Body of pancreas (tissue), 4 donors: ENCODE measurements at regions not wholly inside any gene's neighbourhood (a gene's known extent, or its start where the extent isn't known, plus 50 kb on each side); places are given as distances from the start of the nearest gene placed in this dataset.

Experiments used
- ATAC-seq: fragments of 150-250 bp; one replicate; pipeline ENCODE4 v1.9.1; 2016
- DNase-seq, 4 donors: peaks; one replicate each; pipeline ENCODE4 v3.0.0-alpha.2; 2019
- H3K27ac ChIP-seq, 4 donors: fragments of 200-600 bp; sonication (generic); 1 replicate in 3 of 4; 2 replicates in 1 of 4; pipeline versions ENCODE4 v1.5.1 to v1.6.1; 2016 to 2019; ENCODE audit warnings: mild to moderate bottlenecking in 1 of 4, mixed read lengths in 1 of 4, moderate library complexity in 1 of 4
- H3K27me3 ChIP-seq, 2 donors: fragments of 200-600 bp; sonication (generic); one replicate each; pipeline ENCODE4 v1.6.0; 2016; ENCODE audit warnings: mild to moderate bottlenecking in 1 of 2
- H3K36me3 ChIP-seq, 2 donors: fragments of 200-600 bp; sonication (generic); replicated peaks in 1 of 2; 2 replicates each; pipeline ENCODE4 v1.5.1; 2016; ENCODE audit warnings: low read depth in 2 of 2; ENCODE audit not compliant: insufficient read depth in 1 of 2
- H3K4me1 ChIP-seq: fragments of 200-600 bp; sonication (generic); one replicate; pipeline ENCODE4 v1.6.0; 2016
- H3K4me3 ChIP-seq, 2 donors: fragments of 200-600 bp; sonication (generic); 1 replicate in 1 of 2; 2 replicates in 1 of 2; pipeline ENCODE4 v1.5.1; 2016 to 2019
- H3K9me3 ChIP-seq, 3 donors: fragments of 200-600 bp; sonication (generic); 1 replicate in 2 of 3; 2 replicates in 1 of 3; pipeline ENCODE4 v1.5.1; 2016
- CTCF ChIP-seq, 7 experiments: fragments of 450-650 bp in 4 of 7; fragments of 200-600 bp in 3 of 7; sonication (generic) in 3 of 7; IDR thresholded peaks; one replicate each; pipeline ENCODE4 v1.5.1; 2016 to 2019; ENCODE audit warnings: antibody characterized with exemption in 7 of 7
- POLR2A ChIP-seq, 3 donors: fragments of 450-650 bp; IDR thresholded peaks; one replicate each; pipeline ENCODE4 v1.6.1; 2016; ENCODE audit warnings: antibody characterized with exemption in 3 of 3, mild to moderate bottlenecking in 2 of 3
- WGBS, 2 donors: methylation state at CpG; one replicate each; pipeline ENCODE4 v1.1.5; 2017; 5-methylcytosine and 5-hydroxymethylcytosine counted together
- intact Hi-C: fragments of 100-400 bp; cut with DNase I; formaldehyde crosslinking; loops from one replicate; pipeline ENCODE4 v1.15.1; 2023

GRCh38 chr22:27453725-27454124 lies 347.8 kb downstream of the MN1 start:
- ATAC-seq, result no peak
- DNase-seq, result no peak
- Histone ChIP-seq H3K4me1 (no peaks in the 10 kb centered on the region), H3K27me3 (no peaks in the 10 kb centered on the region), H3K4me3 (no peak overlapping the region), H3K9me3 (peaks cover 0 to 6% (median 0%) of the 10 kb centered on the region in 3 donors), H3K27ac (no peak overlapping the region), H3K36me3 (no peaks in the 10 kb centered on the region)
- TF ChIP-seq POLR2A (IDR thresholded peaks at IDR 0.05) (no peak), CTCF (IDR thresholded peaks at IDR 0.05) (no peak)
- 73 to 84% methylated on average over 3 to 4 of the region's 4 CpGs for WGBS, 2 donors
- intact Hi-C loops, result no loop called here

GRCh38 chr22:27454807-27455450 lies 346.6 kb downstream of the MN1 start:
- no peak overlapping the region for H3K4me3 ChIP-seq
- ATAC-seq (no peak), DNase-seq (no peak)
- 74 to 77% methylated on average over 4 of the region's 4 CpGs for WGBS, 2 donors
- H3K36me3 ChIP-seq, result no peaks in the 10 kb centered on the region
- peaks cover 0 to 6% (median 0%) of the 10 kb centered on the region in 3 donors for H3K9me3 ChIP-seq
- intact Hi-C loops, result no loop called here
- no peaks in the 10 kb centered on the region for H3K4me1 ChIP-seq
- TF ChIP-seq POLR2A (IDR thresholded peaks at IDR 0.05) (no peak), CTCF (IDR thresholded peaks at IDR 0.05) (no peak)
- no peaks in the 10 kb centered on the region for H3K27me3 ChIP-seq
- no peak overlapping the region for H3K27ac ChIP-seq

- DNase-seq (no peak), ATAC-seq (no peak)
- H3K27ac ChIP-seq, result no peak overlapping the region
- 86 to 95% methylated on average over 2 of the region's 2 CpGs for WGBS, 2 donors
- intact Hi-C loops, result no loop called here
- no peaks in the 10 kb centered on the region for H3K27me3 ChIP-seq
- peaks cover 0 to 2% (median 0%) of the 10 kb centered on the region in 3 donors for H3K9me3 ChIP-seq
- TF ChIP-seq POLR2A (IDR thresholded peaks at IDR 0.05) (no peak), CTCF (IDR thresholded peaks at IDR 0.05) (no peak)
- no peaks in the 10 kb centered on the region for H3K36me3 ChIP-seq
- no peaks in the 10 kb centered on the region for H3K4me1 ChIP-seq
- no peak overlapping the region for H3K4me3 ChIP-seq
Observed at GRCh38 chr22:27455526-27455925, 346.0 kb downstream of the MN1 start.

- no peak for TF ChIP-seq POLR2A (IDR thresholded peaks at IDR 0.05)
- no peaks in the 10 kb centered on the region for H3K27me3 ChIP-seq
- no peak overlapping the region for H3K27ac ChIP-seq
- intact Hi-C loops, result no loop called here
- H3K4me1 ChIP-seq, result no peaks in the 10 kb centered on the region
- no peak for ATAC-seq
- no peaks in the 10 kb centered on the region for H3K36me3 ChIP-seq
- WGBS, 2 donors, result 62 to 70% methylated on average over 10 of the region's 10 CpGs
- no peaks in the 10 kb centered on the region for H3K9me3 ChIP-seq
- no peak overlapping the region for H3K4me3 ChIP-seq
- no peak for DNase-seq
Observed at GRCh38 chr22:27456696-27457503, 344.7 kb downstream of the MN1 start.

- TF ChIP-seq CTCF (IDR thresholded peaks at IDR 0.05) (no peak), POLR2A (IDR thresholded peaks at IDR 0.05) (no peak)
- H3K4me3 ChIP-seq, result no peak overlapping the region
- DNase-seq (no peak), ATAC-seq (no peak)
- no peaks in the 10 kb centered on the region for H3K9me3 ChIP-seq
- H3K4me1 ChIP-seq, result peaks cover 7% of the 10 kb centered on the region
- WGBS, 2 donors, result 35 to 38% methylated on average over 3 of the region's 3 CpGs
- H3K27me3 ChIP-seq, result no peaks in the 10 kb centered on the region
- H3K27ac ChIP-seq, result no peak overlapping the region
- intact Hi-C loops, result no loop called here
- no peaks in the 10 kb centered on the region for H3K36me3 ChIP-seq
Observed at GRCh38 chr22:27459999-27460398, 341.6 kb downstream of the MN1 start.
